IPS-15b (cell line): ENCODE measurements at regions not wholly inside any gene's neighbourhood (a gene's known extent, or its start where the extent isn't known, plus 50 kb on each side); places are given as distances from the start of the nearest gene placed in this dataset.

Source experiments
- H3K27me3 ChIP-seq: one replicate; pipeline ENCODE4 v1.6.1; 2013; ENCODE audit warnings: low read length; ENCODE audit not compliant: control insufficient read depth, insufficient read depth
- H3K36me3 ChIP-seq: one replicate; pipeline ENCODE4 v1.6.1; 2013; ENCODE audit warnings: low read length; ENCODE audit not compliant: control insufficient read depth, insufficient read depth
- H3K4me1 ChIP-seq: one replicate; pipeline ENCODE4 v1.6.1; 2013; ENCODE audit warnings: mild to moderate bottlenecking, low read length; ENCODE audit not compliant: control insufficient read depth, insufficient read depth
- H3K4me3 ChIP-seq: one replicate; pipeline ENCODE4 v1.5.1; 2013; ENCODE audit warnings: low read depth, low read length
- H3K9ac ChIP-seq: one replicate; pipeline ENCODE4 v1.6.1; 2013; ENCODE audit warnings: low read depth, mild to moderate bottlenecking, low read length
- H3K9me3 ChIP-seq: one replicate; pipeline ENCODE4 v1.6.1; 2013; ENCODE audit warnings: mild to moderate bottlenecking, low read length; ENCODE audit not compliant: control insufficient read depth, insufficient read depth

DNA sequence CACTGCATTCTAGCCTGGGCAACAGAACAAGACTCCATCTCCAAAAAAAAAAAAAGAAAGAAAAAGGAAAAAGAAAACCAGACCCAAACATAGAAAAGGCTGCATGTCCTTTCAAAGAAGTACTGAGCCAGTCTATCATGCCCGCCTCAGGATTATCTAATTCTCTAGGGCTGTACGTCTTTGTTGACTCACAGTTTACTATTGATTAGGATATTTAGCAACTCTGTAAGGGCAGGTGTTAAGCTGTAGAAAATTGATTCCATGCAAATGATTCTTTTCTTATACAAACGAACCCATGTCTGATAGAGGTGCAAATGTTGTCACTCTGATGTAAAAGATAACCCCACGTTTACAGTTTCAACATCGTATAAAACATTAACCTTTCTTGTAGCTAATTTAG lies 209.0 kb downstream of the TTLL2 start:
- Histone ChIP-seq H3K4me3 (no peak overlapping the region), H3K36me3 (no peaks in the 10 kb centered on the region), H3K27me3 (peaks cover 31% of the 10 kb centered on the region), H3K9me3 (no peaks in the 10 kb centered on the region), H3K4me1 (peaks cover 4% of the 10 kb centered on the region), H3K9ac (no peak overlapping the region)

GRCh38 chr6:167537816-167538215 lies 212.9 kb downstream of the TTLL2 start:
- Histone ChIP-seq H3K9me3 (no peaks in the 10 kb centered on the region), H3K4me1 (peaks cover under 1% of the 10 kb centered on the region), H3K36me3 (no peaks in the 10 kb centered on the region), H3K9ac (no peak overlapping the region), H3K4me3 (no peak overlapping the region), H3K27me3 (no peaks in the 10 kb centered on the region)

DNA sequence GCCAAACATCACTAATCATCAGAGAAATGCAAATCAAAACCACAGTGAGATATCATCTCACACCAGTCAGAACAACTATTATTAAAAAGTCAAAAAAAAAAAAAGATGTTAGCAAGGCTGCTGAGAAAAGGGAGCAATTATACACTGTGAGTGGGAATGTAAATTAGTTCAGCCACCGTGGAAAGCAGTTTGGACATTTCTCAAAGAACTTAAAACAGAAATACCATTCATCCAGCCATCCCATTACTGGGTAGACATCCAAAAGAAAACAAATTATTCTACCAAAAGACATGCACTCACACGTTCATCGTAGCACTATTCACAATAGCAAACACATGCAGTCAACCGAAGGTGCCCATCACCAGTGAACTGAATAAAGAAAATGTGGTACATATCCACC lies 213.9 kb downstream of the TTLL2 start:
- Histone ChIP-seq H3K9me3 (no peaks in the 10 kb centered on the region), H3K4me3 (no peak overlapping the region), H3K4me1 (no peaks in the 10 kb centered on the region), H3K9ac (no peak overlapping the region), H3K27me3 (no peaks in the 10 kb centered on the region), H3K36me3 (no peaks in the 10 kb centered on the region)

DNA sequence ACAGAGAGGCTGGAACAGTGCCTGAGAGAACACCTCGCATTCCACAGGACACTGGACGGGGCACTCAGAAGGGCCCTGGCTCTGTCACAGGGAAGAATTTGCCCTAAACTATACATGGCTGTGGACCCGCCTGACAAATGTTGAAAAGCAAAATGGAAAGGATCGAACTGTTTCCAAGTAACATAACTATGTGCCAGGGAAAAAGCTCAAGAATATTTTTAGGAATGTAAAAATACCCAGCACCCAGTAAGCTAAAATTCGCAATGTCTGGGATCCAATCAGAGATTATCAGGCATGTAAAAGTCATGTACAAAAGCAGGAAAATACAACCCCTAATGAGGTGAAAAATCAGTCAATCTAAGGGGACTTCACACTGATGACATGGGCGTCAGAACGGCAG lies 215.9 kb downstream of the TTLL2 start:
- no peaks in the 10 kb centered on the region for H3K4me1 ChIP-seq
- H3K4me3 ChIP-seq, result no peak overlapping the region
- H3K9ac ChIP-seq, result no peak overlapping the region
- H3K9me3 ChIP-seq, result no peaks in the 10 kb centered on the region
- no peaks in the 10 kb centered on the region for H3K27me3 ChIP-seq
- H3K36me3 ChIP-seq, result no peaks in the 10 kb centered on the region

- no peaks in the 10 kb centered on the region for H3K4me1 ChIP-seq
- H3K9ac ChIP-seq, result no peak overlapping the region
- no peak overlapping the region for H3K4me3 ChIP-seq
- no peaks in the 10 kb centered on the region for H3K9me3 ChIP-seq
- H3K36me3 ChIP-seq, result no peaks in the 10 kb centered on the region
- no peaks in the 10 kb centered on the region for H3K27me3 ChIP-seq
Observed at GRCh38 chr6:167541544-167541943, 216.7 kb downstream of the TTLL2 start.

DNA sequence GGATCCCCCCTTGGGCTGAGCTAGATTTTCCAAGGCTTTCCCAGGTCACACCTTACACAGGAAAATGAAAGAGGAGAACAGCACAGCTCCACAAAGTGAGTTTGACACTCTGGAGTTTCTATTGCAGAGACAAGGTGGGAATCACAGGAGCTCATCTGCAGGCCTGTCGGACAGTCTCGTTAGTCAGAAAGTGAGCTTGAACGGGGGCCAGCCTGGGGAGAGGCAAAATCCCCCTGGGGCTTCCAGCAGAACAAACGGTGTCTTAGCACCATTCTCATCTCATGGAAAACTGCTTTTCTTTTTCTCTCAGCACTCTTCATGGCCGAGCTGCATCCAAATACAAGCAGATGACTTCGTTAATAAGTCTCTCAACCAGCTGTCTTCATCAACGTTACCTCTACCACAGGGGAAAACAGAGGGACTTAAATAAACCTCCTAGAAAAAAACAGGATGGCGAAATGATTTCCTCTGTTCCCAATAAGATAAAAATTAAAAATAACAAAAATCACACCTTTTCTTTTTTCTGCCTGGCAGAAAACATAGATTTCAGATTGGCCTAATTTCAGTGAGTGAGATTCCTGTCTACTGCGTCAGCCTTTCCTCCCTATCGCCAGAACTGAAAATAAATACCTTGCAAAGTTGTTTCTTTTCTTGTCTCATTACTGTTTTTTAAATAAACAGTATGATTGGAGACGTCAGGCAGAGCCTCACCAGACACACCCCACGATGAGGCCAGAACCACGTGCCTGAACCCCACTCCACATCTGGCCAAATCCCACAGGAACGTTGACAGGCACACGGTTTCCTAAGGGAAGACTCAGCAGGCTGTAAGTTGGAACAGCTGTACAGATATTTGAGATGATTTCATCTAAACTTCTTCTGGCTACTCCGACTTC lies 219.0 kb downstream of the TTLL2 start:
- H3K9me3 ChIP-seq, result no peaks in the 10 kb centered on the region
- no peaks in the 10 kb centered on the region for H3K36me3 ChIP-seq
- no peak overlapping the region for H3K4me3 ChIP-seq
- H3K27me3 ChIP-seq, result no peaks in the 10 kb centered on the region
- no peaks in the 10 kb centered on the region for H3K4me1 ChIP-seq
- H3K9ac ChIP-seq, result no peak overlapping the region

- Histone ChIP-seq H3K9ac (no peak overlapping the region), H3K4me3 (no peak overlapping the region), H3K4me1 (no peaks in the 10 kb centered on the region), H3K27me3 (no peaks in the 10 kb centered on the region), H3K9me3 (no peaks in the 10 kb centered on the region), H3K36me3 (no peaks in the 10 kb centered on the region)
Observed at GRCh38 chr6:167546611-167547327, 221.9 kb downstream of the TTLL2 start.

DNA sequence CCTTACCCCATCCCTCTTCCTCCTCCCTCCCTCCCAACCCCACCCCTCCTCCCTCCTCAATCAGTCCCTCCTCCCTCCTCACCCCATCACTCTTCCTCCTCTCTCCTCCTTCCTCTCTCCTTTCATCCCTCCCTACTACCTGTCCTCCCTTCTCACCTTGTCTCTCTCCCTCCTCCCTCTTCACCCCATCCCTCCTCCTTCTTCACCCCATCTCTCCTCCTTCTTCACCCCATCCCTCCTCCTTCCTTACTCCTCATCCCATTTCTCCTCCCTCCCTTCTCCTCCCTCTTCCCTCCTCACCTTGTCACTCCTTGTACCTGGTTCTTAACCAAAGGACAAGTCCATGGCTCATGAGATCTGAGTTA lies 222.4 kb downstream of the TTLL2 start:
- no peaks in the 10 kb centered on the region for H3K4me1 ChIP-seq
- no peak overlapping the region for H3K9ac ChIP-seq
- H3K9me3 ChIP-seq, result no peaks in the 10 kb centered on the region
- H3K36me3 ChIP-seq, result no peaks in the 10 kb centered on the region
- H3K4me3 ChIP-seq, result no peak overlapping the region
- no peaks in the 10 kb centered on the region for H3K27me3 ChIP-seq

DNA sequence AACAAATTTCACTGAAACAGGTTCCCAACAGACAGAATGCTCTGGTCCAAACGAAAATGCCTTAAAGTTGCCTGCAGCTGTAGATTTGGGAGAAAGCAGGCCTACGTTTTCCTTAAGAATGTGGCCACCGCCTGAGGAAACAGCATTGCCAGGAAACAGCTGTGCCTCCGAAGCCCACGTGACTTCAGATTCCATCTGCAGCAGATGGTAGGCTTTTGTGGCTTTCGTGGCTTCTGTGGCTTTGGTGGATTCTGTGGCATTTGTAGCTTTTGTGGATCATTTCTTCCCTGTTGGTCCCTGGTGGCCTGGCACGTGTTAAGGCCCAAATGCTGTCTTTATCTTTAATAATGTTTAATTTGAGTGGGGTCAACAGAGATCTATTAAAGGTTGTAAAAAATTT lies 222.9 kb downstream of the TTLL2 start:
- Histone ChIP-seq H3K27me3 (no peaks in the 10 kb centered on the region), H3K4me1 (no peaks in the 10 kb centered on the region), H3K36me3 (no peaks in the 10 kb centered on the region), H3K4me3 (no peak overlapping the region), H3K9me3 (no peaks in the 10 kb centered on the region), H3K9ac (no peak overlapping the region)

DNA sequence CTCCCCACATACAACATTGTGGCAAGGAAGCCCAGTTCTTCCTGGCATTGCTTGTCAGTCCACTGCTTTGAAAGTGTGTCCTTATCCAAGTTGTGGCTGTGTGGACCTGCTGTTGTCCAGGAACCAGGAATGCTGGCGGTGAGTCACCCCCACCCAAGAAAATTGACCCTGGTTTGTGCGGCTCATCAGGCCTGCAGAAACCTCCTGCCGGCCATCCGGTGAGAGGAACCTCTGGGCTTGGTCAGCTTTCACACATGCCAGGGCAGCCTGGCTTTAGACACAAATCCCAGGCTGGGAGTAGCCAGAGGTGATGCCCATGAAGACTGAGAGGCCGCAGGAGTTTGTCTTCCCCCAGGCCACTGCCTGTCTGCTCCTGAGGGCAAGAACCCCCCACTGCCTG lies 223.6 kb downstream of the TTLL2 start:
- Histone ChIP-seq H3K36me3 (no peaks in the 10 kb centered on the region), H3K9me3 (no peaks in the 10 kb centered on the region), H3K9ac (no peak overlapping the region), H3K27me3 (no peaks in the 10 kb centered on the region), H3K4me1 (no peaks in the 10 kb centered on the region), H3K4me3 (no peak overlapping the region)

GRCh38 chr6:167549213-167549612 lies 224.3 kb downstream of the TTLL2 start:
- Histone ChIP-seq H3K27me3 (no peaks in the 10 kb centered on the region), H3K4me3 (no peak overlapping the region), H3K36me3 (no peaks in the 10 kb centered on the region), H3K9me3 (no peaks in the 10 kb centered on the region), H3K9ac (no peak overlapping the region), H3K4me1 (no peaks in the 10 kb centered on the region)
